ENCODE measurements at regions not wholly inside any gene's neighbourhood (a gene's known extent, or its start where the extent isn't known, plus 50 kb on each side); places are given as distances from the start of the nearest gene placed in this dataset.

- H2BK5ac ChIP-seq (ENCODE audit: insufficient read length, low read length) = no peak overlapping the region
- no peak overlapping the region for H2AFZ ChIP-seq (ENCODE audit: low read length)
- H2BK12ac ChIP-seq (ENCODE audit: insufficient read length, low read depth, low read length) = no peak overlapping the region
- no peak overlapping the region for H2BK120ac ChIP-seq (ENCODE audit: low read depth, low read length, poor library complexity, severe bottlenecking)
- no peak overlapping the region for H2BK20ac ChIP-seq (ENCODE audit: low read depth, low read length, poor library complexity, severe bottlenecking)
- no peaks in the 10 kb centered on the region for H4K20me1 ChIP-seq (ENCODE audit: control insufficient read depth, insufficient read depth, insufficient read length)
- no CpG with 5 or more reads among the region's 10 CpGs for WGBS (ENCODE audit: extremely low coverage, insufficient read length, low lambda C conversion rate)
- H3K4me1 ChIP-seq (ENCODE audit: insufficient read depth, low read length) = peaks cover 4% of the 10 kb centered on the region; the same call in 1 of the 2 replicates
- Mint-ChIP-seq H3K27ac (peak overlapping the region in 1 of 3 experiments; percentile 59; a peak in 1 of 7 replicates), H3K27me3 (ENCODE audit: low read depth) (peaks cover 99% of the 10 kb centered on the region), H3K4me1 (peaks cover 23 to 36% of the 10 kb centered on the region in 2 experiments), H3K36me3 (ENCODE audit: insufficient read depth in 1 of 3, low read depth in 3 of 3) (no peaks in the 10 kb centered on the region; a peak in 1 of 7 replicates), H3K9me3 (no peaks in the 10 kb centered on the region; a peak in 1 of 5 replicates), H3K4me3 (no peak overlapping the region)
- no peak overlapping the region for H3K4ac ChIP-seq (ENCODE audit: low read depth, low read length)
- no peak overlapping the region for H3T11ph ChIP-seq (ENCODE audit: low read length)
- no peak overlapping the region for H2AK5ac ChIP-seq (ENCODE audit: insufficient read length, low read length)
- no peaks in the 10 kb centered on the region for H3K9me3 ChIP-seq (ENCODE audit: control insufficient read depth, low read depth, low read length)
- H4K91ac ChIP-seq (ENCODE audit: insufficient read length, low read depth, low read length) = no peak overlapping the region
- peaks cover 5% of the 10 kb centered on the region for H3K23me2 ChIP-seq (ENCODE audit: insufficient read length, low read depth, low read length, poor library complexity, severe bottlenecking)
- H3K4me2 ChIP-seq (ENCODE audit: insufficient read depth, insufficient read length, low read length) = no peak overlapping the region
- no peak overlapping the region for H3K56ac ChIP-seq (ENCODE audit: insufficient read length, low read depth, low read length)
- H4K5ac ChIP-seq (ENCODE audit: insufficient read length, low read depth, low read length) = no peak overlapping the region
- H2BK15ac ChIP-seq (ENCODE audit: low read depth, low read length) = no peak overlapping the region
- no peak overlapping the region for H3K9ac ChIP-seq (ENCODE audit: extremely low read depth, insufficient read length, low read length)
- no peak overlapping the region for H3K14ac ChIP-seq (ENCODE audit: insufficient read depth, low read length)
- H3K18ac ChIP-seq (ENCODE audit: insufficient read length, low read depth, low read length) = no peak overlapping the region
- no peaks in the 10 kb centered on the region for H3K79me1 ChIP-seq (ENCODE audit: insufficient read depth, low read depth, low read length, poor library complexity, severe bottlenecking)
- no peak for TF ChIP-seq CTCF (conservative IDR thresholded peaks at IDR 0.05)
- H4K8ac ChIP-seq (replicated peaks; ENCODE audit: insufficient read length, low read depth, low read length) = no peak overlapping the region
- H3K27me3 ChIP-seq (ENCODE audit: insufficient read depth, low read length) = peaks cover 11% of the 10 kb centered on the region; the same call in 1 of the 2 replicates
- no peak overlapping the region for H3K27ac ChIP-seq (ENCODE audit: insufficient read length, low read depth, low read length)
- peak; percentile 24 for DNase-seq
- H3K79me2 ChIP-seq (ENCODE audit: insufficient read depth, low read length) = no peaks in the 10 kb centered on the region
- H3K23ac ChIP-seq (ENCODE audit: insufficient read length, low read depth, low read length) = no peak overlapping the region
Observed at GRCh38 chr2:120437604-120438000, 91.7 kb downstream of the INHBB start.

All from H9 (cell line).